ENCODE measurements at regions not wholly inside any gene's neighbourhood (a gene's known extent, or its start where the extent isn't known, plus 50 kb on each side); places are given as distances from the start of the nearest gene placed in this dataset.
"Not testable (repeated sequence)": the region's sequence is repeated elsewhere in the genome, so short reads cannot be mapped to it uniquely, and the experiment has no call there.

- FAIRE-seq, result no peak
These were observed 411.1 kb upstream of the CXADR start for GRCh38 chr21:17101696-17102095.

DNA sequence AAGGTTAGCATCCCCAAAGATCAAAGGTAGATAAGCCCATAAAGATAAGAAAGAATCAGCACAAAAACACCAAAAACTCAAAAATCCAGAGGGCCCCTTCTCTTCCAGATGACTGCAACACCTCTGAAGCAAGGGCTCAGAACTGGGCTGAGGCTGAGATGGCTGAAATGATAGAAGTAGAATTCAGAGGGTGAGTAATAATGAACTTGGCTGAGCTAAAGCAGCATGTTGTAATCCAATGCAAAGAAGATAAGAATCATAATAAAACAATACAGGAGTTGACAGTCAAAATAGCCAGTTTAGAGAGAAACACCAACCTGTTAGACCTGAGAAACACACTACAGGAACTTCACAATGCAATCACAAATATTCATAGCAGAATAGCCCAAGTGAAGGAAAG is 406.9 kb upstream of the CXADR start:
- no peak for FAIRE-seq

DNA sequence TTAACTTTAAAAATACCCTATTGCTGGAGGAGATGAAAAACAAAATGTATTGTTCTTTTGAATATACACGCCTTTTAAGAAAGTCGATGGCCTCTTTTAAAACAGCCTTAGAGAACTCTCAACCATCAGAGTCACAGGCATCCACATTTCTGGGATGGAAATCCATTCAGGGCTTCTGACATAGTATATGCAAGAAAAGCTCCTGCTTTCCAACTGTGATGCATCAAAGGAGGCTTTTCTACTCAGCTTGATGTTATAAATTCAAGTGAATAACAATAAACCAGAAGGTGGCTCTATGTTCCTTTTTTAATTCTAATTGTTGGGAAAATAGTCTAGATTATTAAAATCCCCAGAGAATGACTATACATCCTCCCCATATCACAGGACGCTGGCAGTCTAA is 398.8 kb upstream of the CXADR start:
- FAIRE-seq, result no peak

GRCh38 chr21:17118638-17119384 is 394.0 kb upstream of the CXADR start:
- no peak for FAIRE-seq

DNA sequence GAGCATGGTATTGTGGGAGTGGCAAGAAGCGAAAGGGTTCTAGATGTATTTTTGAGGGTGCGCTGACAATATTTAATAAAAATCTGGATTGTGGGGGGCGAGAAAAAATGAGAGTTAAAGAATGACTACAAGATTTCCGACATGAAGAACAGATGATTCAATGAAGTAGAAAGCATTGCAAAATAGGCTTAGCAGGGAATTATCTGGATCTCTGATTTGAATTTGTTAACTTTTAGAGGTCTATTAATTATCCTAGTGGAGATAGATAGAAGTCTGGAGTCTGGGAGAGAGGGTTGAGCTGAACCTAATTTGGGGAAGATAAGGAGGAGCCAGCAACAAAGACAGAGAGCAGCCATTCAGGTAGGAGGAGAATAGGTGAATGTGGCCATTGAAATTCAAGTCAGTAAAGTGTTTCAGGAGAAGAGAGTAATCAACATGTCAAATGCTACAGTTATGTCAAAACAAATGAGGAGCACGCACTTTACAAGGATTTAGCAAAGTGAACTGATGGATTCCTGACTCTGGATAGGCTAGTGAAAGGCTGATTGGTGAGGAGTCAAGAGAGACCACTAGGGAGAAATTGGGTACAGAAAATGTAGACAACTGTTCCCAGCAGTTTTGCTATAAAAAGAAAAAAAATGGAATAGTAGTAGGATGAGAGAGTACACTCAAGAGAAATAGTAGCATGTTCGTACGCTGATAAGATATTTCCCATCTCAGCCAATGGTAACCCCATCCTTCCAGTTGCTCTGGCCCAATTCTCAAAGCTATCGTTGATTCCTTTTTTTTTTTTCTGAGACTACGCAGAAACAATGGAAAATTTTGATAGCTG is 393.2 kb upstream of the CXADR start:
- no peak for FAIRE-seq

- FAIRE-seq, result not testable (repeated sequence)
These were observed 385.4 kb upstream of the CXADR start for GRCh38 chr21:17127395-17127794.

- no peak for FAIRE-seq
These were observed 384.7 kb upstream of the CXADR start for GRCh38 chr21:17128132-17128531.

DNA sequence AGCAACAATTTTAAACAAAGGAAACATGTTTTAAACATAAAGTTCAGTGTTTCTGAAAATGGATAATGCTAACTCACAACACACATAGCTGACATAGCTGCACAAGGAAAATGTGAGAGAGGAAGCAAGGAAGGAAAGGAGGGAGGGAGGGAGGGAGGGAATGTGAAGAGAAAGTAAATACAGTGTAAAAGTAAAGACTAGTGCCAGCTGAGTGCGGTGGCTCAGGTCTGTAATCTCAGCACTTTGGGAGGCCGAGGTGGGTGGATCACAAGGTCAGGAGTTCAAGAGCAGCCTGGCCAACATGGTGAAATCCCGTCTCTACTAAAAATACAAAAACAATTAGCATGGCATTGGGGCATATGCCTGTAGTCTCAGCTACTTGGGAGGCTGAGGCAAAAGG is 373.7 kb upstream of the CXADR start:
- FAIRE-seq, result not testable (repeated sequence)

DNA sequence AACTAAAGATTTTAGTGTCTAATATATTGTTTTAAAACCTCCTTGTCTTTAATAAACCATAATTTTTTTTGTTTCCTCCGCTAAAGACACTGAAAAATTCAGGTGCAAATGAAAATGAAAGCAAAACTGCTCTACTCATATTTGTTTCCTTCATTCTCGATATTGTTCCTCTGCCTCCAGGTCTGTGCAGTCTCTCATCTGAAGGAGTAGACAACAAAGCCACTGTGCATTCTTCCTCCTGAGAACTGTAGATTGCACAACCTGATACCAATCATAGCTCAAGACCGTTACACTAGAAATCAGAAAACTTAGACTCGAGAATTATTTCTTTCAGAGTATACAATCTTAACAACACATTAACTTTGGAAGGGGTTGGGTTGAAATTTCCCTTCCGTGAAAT is 373.1 kb upstream of the CXADR start:
- no peak for FAIRE-seq

DNA sequence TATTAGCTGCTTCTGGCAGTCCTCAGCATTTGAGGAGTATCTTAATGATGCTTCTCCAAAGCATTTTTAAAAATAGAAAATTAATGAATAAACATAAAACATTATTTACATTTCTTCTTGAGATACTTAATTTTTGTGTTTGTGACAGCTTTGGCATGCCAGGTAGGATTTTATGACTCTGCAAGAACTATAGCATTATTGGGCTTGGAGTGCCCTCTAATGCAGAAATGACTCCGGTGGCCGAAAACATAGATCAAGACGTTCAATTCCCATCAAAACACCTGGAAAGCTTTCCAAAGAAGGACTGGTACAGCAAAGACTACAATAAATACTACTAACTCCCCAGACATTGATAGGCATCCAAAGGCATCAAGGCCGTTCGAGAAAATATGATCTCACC is 366.4 kb upstream of the CXADR start:
- FAIRE-seq, result no peak

- no peak for FAIRE-seq
These were observed 353.1 kb upstream of the CXADR start for GRCh38 chr21:17159697-17160096.

GRCh38 chr21:17185674-17186073 is 327.2 kb upstream of the CXADR start:
- no peak for FAIRE-seq

DNA sequence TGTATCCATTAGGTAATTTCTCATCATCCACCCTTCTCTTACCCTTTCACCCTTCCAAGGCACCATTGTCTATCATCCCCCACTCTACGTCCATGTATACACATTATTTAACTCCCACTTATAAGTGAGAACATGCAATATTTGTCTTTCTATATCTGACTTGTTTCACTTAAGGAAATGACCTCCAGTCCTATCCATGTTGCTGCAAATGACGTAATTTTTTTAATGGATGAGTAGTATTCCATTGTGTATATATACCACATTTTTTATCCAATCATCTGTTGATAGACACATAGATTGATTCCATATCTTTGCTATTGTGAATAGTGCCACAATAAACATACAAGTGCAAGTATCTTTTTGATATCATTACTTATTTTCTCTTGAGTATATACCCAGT is 322.9 kb upstream of the CXADR start:
- no peak for FAIRE-seq

DNA sequence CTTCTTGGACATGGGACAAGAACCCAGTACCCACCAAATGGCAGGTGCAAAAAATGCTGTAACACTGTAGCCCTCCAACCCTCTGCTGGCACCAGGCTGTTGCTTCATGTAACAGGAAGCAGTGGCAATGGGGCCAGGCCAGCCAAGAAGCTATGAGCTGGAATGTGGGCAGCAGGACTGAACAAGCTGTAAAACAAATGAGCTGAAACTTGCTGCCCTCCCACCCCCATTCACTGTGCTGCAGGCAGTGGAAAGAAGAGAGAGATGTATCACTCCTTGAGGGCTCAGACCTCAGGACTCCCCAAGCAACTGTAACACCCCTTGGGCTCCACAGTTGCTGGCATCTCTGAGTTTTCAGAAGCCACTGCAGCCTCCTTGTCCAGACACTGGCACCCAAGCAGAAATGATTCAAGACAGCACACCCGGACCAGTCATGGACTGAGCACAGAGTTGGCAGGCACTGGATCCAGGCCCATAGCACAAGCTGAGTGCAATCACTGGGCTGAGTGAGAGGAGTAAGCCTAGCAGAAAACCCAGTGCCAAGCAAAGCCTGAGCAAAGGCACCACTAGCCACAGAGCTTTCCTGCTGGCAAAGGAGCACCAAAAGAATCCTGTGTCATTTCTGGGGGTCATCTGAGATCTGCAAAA is 321.4 kb upstream of the CXADR start:
- no peak for FAIRE-seq

- FAIRE-seq, result no peak
These were observed 317.5 kb upstream of the CXADR start for GRCh38 chr21:17195351-17195750.

DNA sequence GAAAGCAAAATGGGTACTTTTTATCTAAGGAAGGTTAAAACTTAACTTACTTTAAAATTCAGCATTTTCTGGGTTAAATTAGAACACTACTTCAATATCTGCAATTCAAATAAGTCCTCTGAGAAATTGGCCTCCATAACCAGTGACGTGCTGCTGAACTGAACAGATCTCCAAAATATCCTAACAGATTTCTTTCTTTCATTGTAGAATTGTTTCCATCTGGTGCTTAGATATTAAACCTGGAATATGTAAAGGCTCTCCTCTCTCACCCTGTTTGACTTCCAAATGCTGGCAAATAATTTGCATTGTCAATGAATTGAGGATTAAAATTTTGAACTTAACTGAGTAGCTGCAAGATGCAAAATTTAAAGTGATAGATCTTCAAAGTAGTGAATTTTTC is 316.9 kb upstream of the CXADR start:
- FAIRE-seq, result no peak

- FAIRE-seq, result no peak
These were observed 316.2 kb upstream of the CXADR start for GRCh38 chr21:17196623-17197022.

DNA sequence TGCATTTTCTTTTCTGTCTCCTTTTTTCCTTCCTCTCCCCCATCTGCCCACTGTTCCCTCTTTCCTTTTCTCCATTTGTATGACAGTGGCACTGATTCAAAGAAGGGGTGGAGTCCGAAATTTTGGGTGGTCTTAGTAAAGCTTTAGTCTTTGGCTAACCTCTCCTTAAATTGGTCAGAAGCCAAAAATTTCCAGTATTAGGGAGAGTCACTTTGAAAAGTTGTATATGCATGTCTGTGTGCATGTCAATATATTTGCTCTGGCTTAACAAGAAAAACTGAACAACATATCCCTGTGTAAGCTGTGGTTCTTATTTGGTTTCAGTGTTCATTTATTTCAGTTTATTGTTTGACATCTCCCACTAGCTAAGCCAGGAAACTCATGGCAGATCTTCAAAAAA is 314.8 kb upstream of the CXADR start:
- no peak for FAIRE-seq

GRCh38 chr21:17200250-17200649 is 312.6 kb upstream of the CXADR start:
- FAIRE-seq, result no peak

DNA sequence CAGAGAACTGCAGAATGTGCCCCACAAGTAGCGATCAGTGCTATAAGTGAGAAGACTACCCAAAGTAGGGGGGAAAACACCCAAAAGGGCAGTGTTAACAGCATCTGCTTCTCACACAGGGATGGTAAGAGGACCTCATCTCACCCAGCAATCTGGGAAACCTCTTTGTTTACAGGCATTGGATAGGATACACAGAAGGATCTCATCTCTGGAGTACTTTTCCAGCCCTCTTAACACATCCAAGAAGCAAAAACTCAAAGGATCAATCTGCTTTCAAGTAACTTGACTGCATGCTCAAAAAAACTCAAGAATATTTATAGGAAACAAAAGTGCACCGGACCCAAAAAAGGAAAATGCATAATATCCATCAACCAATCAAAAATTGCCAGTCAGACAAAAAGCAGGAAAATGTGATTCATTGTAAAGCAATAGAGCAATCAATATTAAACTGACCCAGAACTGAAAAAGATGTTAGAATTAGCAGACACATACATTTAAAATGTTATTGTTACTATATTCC is 311.0 kb upstream of the CXADR start:
- no peak for FAIRE-seq

DNA sequence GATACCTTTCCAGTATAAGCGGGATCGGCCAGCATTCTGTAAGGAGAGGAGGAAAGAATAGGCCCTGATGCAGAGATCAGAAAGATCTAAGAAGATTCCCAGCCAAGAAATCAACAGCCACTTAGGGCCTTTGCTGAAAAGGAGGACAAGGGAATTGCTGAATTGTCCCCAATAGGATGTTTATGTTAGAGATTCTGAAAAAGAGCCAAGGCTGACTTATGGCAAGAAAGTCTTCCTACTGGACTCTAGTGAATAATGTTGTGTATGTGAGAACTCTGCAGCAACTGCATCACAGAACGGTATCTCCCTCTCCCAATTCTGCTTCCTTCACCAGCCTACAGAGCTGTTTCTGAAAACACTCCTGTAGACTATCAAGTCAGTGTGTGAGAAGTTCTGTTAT is 298.0 kb upstream of the CXADR start:
- no peak for FAIRE-seq

- not testable (repeated sequence) for FAIRE-seq
These were observed 293.8 kb upstream of the CXADR start for GRCh38 chr21:17219050-17219449.

DNA sequence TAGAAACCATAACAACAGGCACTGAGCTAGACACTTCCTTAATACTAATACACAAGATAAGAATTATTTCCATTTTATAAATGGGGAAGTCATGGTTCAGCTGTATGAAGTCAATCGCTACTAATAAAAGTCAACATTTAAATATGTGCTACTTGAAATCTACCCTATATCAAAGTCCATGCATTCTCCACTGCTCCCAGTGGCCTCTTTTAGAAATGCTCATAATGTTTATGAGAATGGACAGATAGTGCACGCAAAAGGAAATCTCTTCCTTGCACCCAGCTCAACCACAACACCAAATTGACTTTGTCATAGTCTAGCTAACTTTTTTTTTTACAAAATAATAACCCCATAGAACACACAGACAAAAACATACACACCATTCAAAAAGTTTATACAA is 281.7 kb upstream of the CXADR start:
- no peak for FAIRE-seq

GRCh38 chr21:17231771-17232170 is 281.1 kb upstream of the CXADR start:
- FAIRE-seq, result no peak

Data from colon (tissue), 2 donors.